ENCODE measurements at regions not wholly inside any gene's neighbourhood (a gene's known extent, or its start where the extent isn't known, plus 50 kb on each side); places are given as distances from the start of the nearest gene placed in this dataset.

- TF ChIP-seq RBAK (tag by site-specific recombination; IDR thresholded peaks at IDR 0.05) (no peak), ZNF266 (tag by site-specific recombination; IDR thresholded peaks at IDR 0.05; ENCODE audit: low read depth) (no peak), ZNF148 (tag by site-specific recombination; IDR thresholded peaks at IDR 0.05; ENCODE audit: borderline replicate concordance) (no peak), ZNF426 (tag by site-specific recombination; IDR thresholded peaks at IDR 0.05) (no peak), ZNF274 (IDR thresholded peaks at IDR 0.05; ENCODE audit: low read length) (no peak), ZNF274 (tag by site-specific recombination; IDR thresholded peaks at IDR 0.05; ENCODE audit: borderline replicate concordance) (no peak), ZNF157 (tag by site-specific recombination; IDR thresholded peaks at IDR 0.05) (no peak), ZNF658 (tag by site-specific recombination; IDR thresholded peaks at IDR 0.05) (no peak)
- TF ChIP-seq, protein P1, sequence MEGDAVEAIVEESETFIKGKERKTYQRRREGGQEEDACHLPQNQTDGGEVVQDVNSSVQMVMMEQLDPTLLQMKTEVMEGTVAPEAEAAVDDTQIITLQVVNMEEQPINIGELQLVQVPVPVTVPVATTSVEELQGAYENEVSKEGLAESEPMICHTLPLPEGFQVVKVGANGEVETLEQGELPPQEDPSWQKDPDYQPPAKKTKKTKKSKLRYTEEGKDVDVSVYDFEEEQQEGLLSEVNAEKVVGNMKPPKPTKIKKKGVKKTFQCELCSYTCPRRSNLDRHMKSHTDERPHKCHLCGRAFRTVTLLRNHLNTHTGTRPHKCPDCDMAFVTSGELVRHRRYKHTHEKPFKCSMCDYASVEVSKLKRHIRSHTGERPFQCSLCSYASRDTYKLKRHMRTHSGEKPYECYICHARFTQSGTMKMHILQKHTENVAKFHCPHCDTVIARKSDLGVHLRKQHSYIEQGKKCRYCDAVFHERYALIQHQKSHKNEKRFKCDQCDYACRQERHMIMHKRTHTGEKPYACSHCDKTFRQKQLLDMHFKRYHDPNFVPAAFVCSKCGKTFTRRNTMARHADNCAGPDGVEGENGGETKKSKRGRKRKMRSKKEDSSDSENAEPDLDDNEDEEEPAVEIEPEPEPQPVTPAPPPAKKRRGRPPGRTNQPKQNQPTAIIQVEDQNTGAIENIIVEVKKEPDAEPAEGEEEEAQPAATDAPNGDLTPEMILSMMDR (tag by site-specific recombination; IDR thresholded peaks at IDR 0.05) = no peak
- TF ChIP-seq, protein P2, sequence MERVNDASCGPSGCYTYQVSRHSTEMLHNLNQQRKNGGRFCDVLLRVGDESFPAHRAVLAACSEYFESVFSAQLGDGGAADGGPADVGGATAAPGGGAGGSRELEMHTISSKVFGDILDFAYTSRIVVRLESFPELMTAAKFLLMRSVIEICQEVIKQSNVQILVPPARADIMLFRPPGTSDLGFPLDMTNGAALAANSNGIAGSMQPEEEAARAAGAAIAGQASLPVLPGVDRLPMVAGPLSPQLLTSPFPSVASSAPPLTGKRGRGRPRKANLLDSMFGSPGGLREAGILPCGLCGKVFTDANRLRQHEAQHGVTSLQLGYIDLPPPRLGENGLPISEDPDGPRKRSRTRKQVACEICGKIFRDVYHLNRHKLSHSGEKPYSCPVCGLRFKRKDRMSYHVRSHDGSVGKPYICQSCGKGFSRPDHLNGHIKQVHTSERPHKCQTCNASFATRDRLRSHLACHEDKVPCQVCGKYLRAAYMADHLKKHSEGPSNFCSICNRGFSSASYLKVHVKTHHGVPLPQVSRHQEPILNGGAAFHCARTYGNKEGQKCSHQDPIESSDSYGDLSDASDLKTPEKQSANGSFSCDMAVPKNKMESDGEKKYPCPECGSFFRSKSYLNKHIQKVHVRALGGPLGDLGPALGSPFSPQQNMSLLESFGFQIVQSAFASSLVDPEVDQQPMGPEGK (tag by site-specific recombination; IDR thresholded peaks at IDR 0.05) = no peak
- TF ChIP-seq, protein P3, sequence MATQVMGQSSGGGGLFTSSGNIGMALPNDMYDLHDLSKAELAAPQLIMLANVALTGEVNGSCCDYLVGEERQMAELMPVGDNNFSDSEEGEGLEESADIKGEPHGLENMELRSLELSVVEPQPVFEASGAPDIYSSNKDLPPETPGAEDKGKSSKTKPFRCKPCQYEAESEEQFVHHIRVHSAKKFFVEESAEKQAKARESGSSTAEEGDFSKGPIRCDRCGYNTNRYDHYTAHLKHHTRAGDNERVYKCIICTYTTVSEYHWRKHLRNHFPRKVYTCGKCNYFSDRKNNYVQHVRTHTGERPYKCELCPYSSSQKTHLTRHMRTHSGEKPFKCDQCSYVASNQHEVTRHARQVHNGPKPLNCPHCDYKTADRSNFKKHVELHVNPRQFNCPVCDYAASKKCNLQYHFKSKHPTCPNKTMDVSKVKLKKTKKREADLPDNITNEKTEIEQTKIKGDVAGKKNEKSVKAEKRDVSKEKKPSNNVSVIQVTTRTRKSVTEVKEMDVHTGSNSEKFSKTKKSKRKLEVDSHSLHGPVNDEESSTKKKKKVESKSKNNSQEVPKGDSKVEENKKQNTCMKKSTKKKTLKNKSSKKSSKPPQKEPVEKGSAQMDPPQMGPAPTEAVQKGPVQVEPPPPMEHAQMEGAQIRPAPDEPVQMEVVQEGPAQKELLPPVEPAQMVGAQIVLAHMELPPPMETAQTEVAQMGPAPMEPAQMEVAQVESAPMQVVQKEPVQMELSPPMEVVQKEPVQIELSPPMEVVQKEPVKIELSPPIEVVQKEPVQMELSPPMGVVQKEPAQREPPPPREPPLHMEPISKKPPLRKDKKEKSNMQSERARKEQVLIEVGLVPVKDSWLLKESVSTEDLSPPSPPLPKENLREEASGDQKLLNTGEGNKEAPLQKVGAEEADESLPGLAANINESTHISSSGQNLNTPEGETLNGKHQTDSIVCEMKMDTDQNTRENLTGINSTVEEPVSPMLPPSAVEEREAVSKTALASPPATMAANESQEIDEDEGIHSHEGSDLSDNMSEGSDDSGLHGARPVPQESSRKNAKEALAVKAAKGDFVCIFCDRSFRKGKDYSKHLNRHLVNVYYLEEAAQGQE (tag by site-specific recombination; IDR thresholded peaks at IDR 0.05) = no peak
- TF ChIP-seq, protein P4, sequence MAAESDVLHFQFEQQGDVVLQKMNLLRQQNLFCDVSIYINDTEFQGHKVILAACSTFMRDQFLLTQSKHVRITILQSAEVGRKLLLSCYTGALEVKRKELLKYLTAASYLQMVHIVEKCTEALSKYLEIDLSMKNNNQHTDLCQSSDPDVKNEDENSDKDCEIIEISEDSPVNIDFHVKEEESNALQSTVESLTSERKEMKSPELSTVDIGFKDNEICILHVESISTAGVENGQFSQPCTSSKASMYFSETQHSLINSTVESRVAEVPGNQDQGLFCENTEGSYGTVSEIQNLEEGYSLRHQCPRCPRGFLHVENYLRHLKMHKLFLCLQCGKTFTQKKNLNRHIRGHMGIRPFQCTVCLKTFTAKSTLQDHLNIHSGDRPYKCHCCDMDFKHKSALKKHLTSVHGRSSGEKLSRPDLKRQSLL (tag by site-specific recombination; IDR thresholded peaks at IDR 0.05) = no peak
Observed at GRCh38 chr20:7758406-7758805, 181.9 kb downstream of the HAO1 start.
